Activated CD4-positive, alpha-beta T cell treated with anti-CD3 and anti-CD28 coated beads, Interleukin-2, amount 10 ng/mL, durations not matched to agents 7 days and 5 days (primary cell): ENCODE measurements at regions not wholly inside any gene's neighbourhood (a gene's known extent, or its start where the extent isn't known, plus 50 kb on each side); places are given as distances from the start of the nearest gene placed in this dataset.

ENCODE experiments used
- CTCF ChIA-PET: fragments of 350-600 bp; sonication (Branson Sonifier 250); formaldehyde crosslinking; loops from one replicate; lab custom pipeline; 2021; ENCODE audit warnings: antibody characterized with exemption; lab: Charles Lee
- POLR2A ChIA-PET: fragments of 350-600 bp; sonication (Branson Sonifier 250); formaldehyde crosslinking; loops from one replicate; lab custom pipeline; 2021; ENCODE audit warnings: antibody characterized with exemption; lab: Charles Lee
- DNase-seq: peaks from one replicate; pipeline ENCODE4 v3.0.0-alpha.2; 2020
- H3K27ac Mint-ChIP-seq: one replicate; pipeline ENCODE4 v1.8.0; 2021; ENCODE audit warnings: mild to moderate bottlenecking, moderate library complexity, mixed read lengths
- H3K27me3 Mint-ChIP-seq: one replicate; pipeline ENCODE4 v1.8.0; 2021; ENCODE audit warnings: mixed read lengths
- H3K36me3 Mint-ChIP-seq: one replicate; pipeline ENCODE4 v1.8.0; 2021; ENCODE audit warnings: low read depth, mixed read lengths
- H3K4me1 Mint-ChIP-seq: one replicate; pipeline ENCODE4 v1.8.0; 2021; ENCODE audit warnings: mixed read lengths
- H3K4me3 Mint-ChIP-seq: one replicate; pipeline ENCODE4 v1.8.0; 2021; ENCODE audit warnings: mild to moderate bottlenecking, moderate library complexity, mixed read lengths
- H3K9me3 Mint-ChIP-seq: one replicate; pipeline ENCODE4 v1.8.0; 2021; ENCODE audit warnings: mixed read lengths

- no peaks in the 10 kb centered on the region for H3K27me3 Mint-ChIP-seq
- H3K9me3 Mint-ChIP-seq: peaks cover 28% of the 10 kb centered on the region
- no peak overlapping the region for H3K4me3 Mint-ChIP-seq
- DNase-seq: no peak
- no peaks in the 10 kb centered on the region for H3K36me3 Mint-ChIP-seq
- no peak overlapping the region for H3K27ac Mint-ChIP-seq
- ChIA-PET CTCF (no interaction called here), POLR2A (no interaction called here)
- no peaks in the 10 kb centered on the region for H3K4me1 Mint-ChIP-seq
Measured at GRCh38 chr10:37680243-37680683, 177.1 kb downstream of the ZNF248 start.

GRCh38 chr10:37679465-37679864, 177.9 kb downstream of the ZNF248 start:
- Mint-ChIP-seq H3K9me3 (peaks cover 25% of the 10 kb centered on the region), H3K27me3 (no peaks in the 10 kb centered on the region), H3K27ac (no peak overlapping the region), H3K36me3 (no peaks in the 10 kb centered on the region), H3K4me3 (no peak overlapping the region), H3K4me1 (no peaks in the 10 kb centered on the region)
- CTCF ChIA-PET: no interaction called here
- DNase-seq: no peak
- POLR2A ChIA-PET: no interaction called here

GRCh38 chr10:37675449-37675848, 182.0 kb downstream of the ZNF248 start:
- Mint-ChIP-seq H3K4me3 (no peak overlapping the region), H3K36me3 (no peaks in the 10 kb centered on the region), H3K9me3 (peaks cover 19% of the 10 kb centered on the region), H3K27ac (no peak overlapping the region), H3K4me1 (no peaks in the 10 kb centered on the region), H3K27me3 (no peaks in the 10 kb centered on the region)
- ChIA-PET POLR2A (no interaction called here), CTCF (no interaction called here)
- no peak for DNase-seq

DNA sequence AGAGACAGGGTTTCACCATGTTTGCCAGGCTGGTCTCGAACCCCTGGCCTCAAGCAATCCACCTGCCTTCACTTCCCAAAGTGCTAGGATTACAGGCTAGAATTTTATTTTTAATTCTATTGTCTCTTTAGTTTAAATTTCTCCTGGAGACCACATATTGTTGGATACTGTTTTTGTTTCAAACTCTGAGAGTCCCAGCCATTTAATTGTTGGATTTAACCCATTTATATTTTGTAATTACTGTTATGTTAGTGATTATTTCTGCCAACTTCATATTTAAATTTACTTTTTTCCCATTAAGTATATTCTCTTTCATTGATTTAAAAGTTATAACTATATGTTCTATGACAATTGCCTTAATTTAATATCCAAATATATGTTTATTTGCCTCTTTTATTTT, 185.6 kb downstream of the ZNF248 start:
- H3K4me1 Mint-ChIP-seq: no peaks in the 10 kb centered on the region
- peaks cover 20% of the 10 kb centered on the region for H3K9me3 Mint-ChIP-seq
- no peaks in the 10 kb centered on the region for H3K27me3 Mint-ChIP-seq
- no peaks in the 10 kb centered on the region for H3K36me3 Mint-ChIP-seq
- ChIA-PET POLR2A (no interaction called here), CTCF (no interaction called here)
- no peak overlapping the region for H3K4me3 Mint-ChIP-seq
- no peak for DNase-seq
- no peak overlapping the region for H3K27ac Mint-ChIP-seq

- Mint-ChIP-seq H3K36me3 (no peaks in the 10 kb centered on the region), H3K4me1 (no peaks in the 10 kb centered on the region), H3K27me3 (no peaks in the 10 kb centered on the region), H3K4me3 (no peak overlapping the region), H3K9me3 (peaks cover 29% of the 10 kb centered on the region), H3K27ac (no peak overlapping the region)
- no peak for DNase-seq
- CTCF ChIA-PET: no interaction called here
- POLR2A ChIA-PET: no interaction called here
Measured at GRCh38 chr10:37667736-37668135, 189.7 kb downstream of the ZNF248 start.

GRCh38 chr10:37654466-37654865, 202.9 kb downstream of the ZNF248 start:
- no peak overlapping the region for H3K4me3 Mint-ChIP-seq
- peaks cover 33% of the 10 kb centered on the region for H3K9me3 Mint-ChIP-seq
- H3K4me1 Mint-ChIP-seq: no peaks in the 10 kb centered on the region
- H3K27me3 Mint-ChIP-seq: no peaks in the 10 kb centered on the region
- no peak for DNase-seq
- no peaks in the 10 kb centered on the region for H3K36me3 Mint-ChIP-seq
- CTCF ChIA-PET: no interaction called here
- H3K27ac Mint-ChIP-seq: no peak overlapping the region
- POLR2A ChIA-PET: no interaction called here

- no peak overlapping the region for H3K27ac Mint-ChIP-seq
- POLR2A ChIA-PET: no interaction called here
- no peak for DNase-seq
Measured at GRCh38 chr10:37643187-37643586, 214.2 kb downstream of the ZNF248 start.

DNA sequence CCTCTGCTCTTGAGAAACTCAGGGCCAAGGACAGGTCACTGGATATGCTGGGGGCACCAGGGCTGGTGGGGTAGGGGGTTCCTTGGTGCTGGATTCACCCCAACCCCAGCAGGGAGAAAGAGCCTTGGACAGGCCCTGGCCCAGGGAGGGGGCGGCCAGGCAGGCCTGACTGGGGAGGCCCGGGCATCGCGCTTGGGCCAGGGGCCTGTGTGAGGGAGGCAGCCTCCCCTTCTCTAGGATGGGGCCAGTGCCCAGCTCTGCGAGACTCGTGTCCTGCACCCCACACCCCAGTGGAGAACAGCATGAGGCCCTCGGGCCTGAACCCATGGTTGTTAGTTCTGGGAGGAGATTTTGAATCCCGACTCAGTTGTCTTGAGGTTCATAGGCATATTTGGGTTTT, 217.1 kb downstream of the ZNF248 start:
- Mint-ChIP-seq H3K27me3 (no peaks in the 10 kb centered on the region), H3K27ac (no peak overlapping the region), H3K4me1 (no peaks in the 10 kb centered on the region), H3K4me3 (no peak overlapping the region), H3K9me3 (peaks cover 38% of the 10 kb centered on the region), H3K36me3 (no peaks in the 10 kb centered on the region)
- no peak for DNase-seq
- CTCF ChIA-PET: no interaction called here
- POLR2A ChIA-PET: no interaction called here

More at GRCh38 chr10:37643187-37643586, 214.2 kb downstream of the ZNF248 start:
- Mint-ChIP-seq H3K27me3 (no peaks in the 10 kb centered on the region), H3K36me3 (no peaks in the 10 kb centered on the region), H3K4me1 (no peaks in the 10 kb centered on the region), H3K4me3 (no peak overlapping the region), H3K9me3 (peaks cover 21% of the 10 kb centered on the region)
- CTCF ChIA-PET: no interaction called here

GRCh38 chr10:37639200-37639599, 218.2 kb downstream of the ZNF248 start:
- Mint-ChIP-seq H3K27ac (no peak overlapping the region), H3K4me3 (no peak overlapping the region), H3K36me3 (no peaks in the 10 kb centered on the region), H3K4me1 (no peaks in the 10 kb centered on the region), H3K9me3 (peaks cover 37% of the 10 kb centered on the region), H3K27me3 (no peaks in the 10 kb centered on the region)
- ChIA-PET CTCF (no interaction called here), POLR2A (no interaction called here)
- no peak for DNase-seq

GRCh38 chr10:37638569-37638968, 218.8 kb downstream of the ZNF248 start:
- ChIA-PET CTCF (no interaction called here), POLR2A (no interaction called here)
- no peak overlapping the region for H3K4me3 Mint-ChIP-seq
- no peak overlapping the region for H3K27ac Mint-ChIP-seq
- H3K4me1 Mint-ChIP-seq: no peaks in the 10 kb centered on the region
- no peaks in the 10 kb centered on the region for H3K27me3 Mint-ChIP-seq
- peaks cover 37% of the 10 kb centered on the region for H3K9me3 Mint-ChIP-seq
- DNase-seq: no peak
- no peaks in the 10 kb centered on the region for H3K36me3 Mint-ChIP-seq

GRCh38 chr10:37634351-37634880, 223.0 kb downstream of the ZNF248 start:
- ChIA-PET POLR2A (no interaction called here), CTCF (no interaction called here)
- H3K36me3 Mint-ChIP-seq: no peaks in the 10 kb centered on the region
- peaks cover 36% of the 10 kb centered on the region for H3K9me3 Mint-ChIP-seq
- no peaks in the 10 kb centered on the region for H3K4me1 Mint-ChIP-seq
- DNase-seq: no peak
- no peak overlapping the region for H3K27ac Mint-ChIP-seq
- no peak overlapping the region for H3K4me3 Mint-ChIP-seq
- H3K27me3 Mint-ChIP-seq: no peaks in the 10 kb centered on the region

DNA sequence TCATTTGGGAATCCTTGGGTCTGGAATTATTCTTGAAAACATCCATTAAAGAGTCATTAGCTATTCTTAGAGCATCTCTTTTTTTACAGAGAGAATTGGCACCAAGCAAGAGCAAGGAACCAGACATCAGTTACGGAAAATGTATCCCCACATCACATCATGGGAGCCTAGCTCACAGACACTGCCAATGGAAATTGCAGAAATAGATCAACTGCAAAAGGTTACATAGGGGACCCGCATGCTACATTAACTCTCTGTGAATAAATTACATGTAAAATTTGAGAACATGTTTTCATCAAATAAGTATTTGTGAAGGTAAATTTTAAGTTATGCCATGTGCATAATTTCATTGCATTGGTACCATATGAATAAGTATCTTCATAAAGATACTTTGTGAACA, 224.8 kb downstream of the ZNF248 start:
- Mint-ChIP-seq H3K4me1 (no peaks in the 10 kb centered on the region), H3K27ac (no peak overlapping the region), H3K9me3 (peaks cover 27% of the 10 kb centered on the region), H3K27me3 (no peaks in the 10 kb centered on the region), H3K4me3 (no peak overlapping the region), H3K36me3 (no peaks in the 10 kb centered on the region)
- POLR2A ChIA-PET: no interaction called here
- CTCF ChIA-PET: no interaction called here
- DNase-seq: no peak

DNA sequence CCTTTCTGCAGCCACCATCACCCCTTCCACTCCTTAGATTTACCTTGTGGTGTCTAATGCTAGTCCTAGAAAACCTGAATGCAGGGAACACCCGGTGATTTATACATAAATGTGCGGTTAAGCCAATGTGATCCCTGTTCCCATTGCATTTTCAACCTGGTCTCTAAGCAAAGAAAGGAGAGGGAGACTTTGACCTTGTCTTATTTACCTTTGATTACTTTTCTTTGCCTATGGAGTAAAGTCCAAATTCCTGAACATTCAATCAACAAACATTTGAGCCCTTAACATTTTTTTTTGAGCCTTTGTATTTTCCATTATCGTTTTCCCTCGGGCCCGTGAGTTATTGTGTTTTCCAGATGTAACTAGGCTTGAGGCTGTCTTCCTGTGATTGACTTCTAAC, 233.9 kb downstream of the ZNF248 start:
- H3K27me3 Mint-ChIP-seq: no peaks in the 10 kb centered on the region
- CTCF ChIA-PET: no interaction called here

GRCh38 chr10:37619336-37619735, 238.1 kb downstream of the ZNF248 start:
- H3K27ac Mint-ChIP-seq: no peak overlapping the region
- ChIA-PET CTCF (no interaction called here), POLR2A (no interaction called here)
- H3K36me3 Mint-ChIP-seq: no peaks in the 10 kb centered on the region
- H3K4me3 Mint-ChIP-seq: no peak overlapping the region
- no peak for DNase-seq
- H3K9me3 Mint-ChIP-seq: peaks cover 21% of the 10 kb centered on the region
- H3K27me3 Mint-ChIP-seq: no peaks in the 10 kb centered on the region
- no peaks in the 10 kb centered on the region for H3K4me1 Mint-ChIP-seq

More for the DNA sequence above, 233.9 kb downstream of the ZNF248 start:
- H3K36me3 Mint-ChIP-seq: no peaks in the 10 kb centered on the region
- POLR2A ChIA-PET: no interaction called here
- no peak overlapping the region for H3K4me3 Mint-ChIP-seq
- peaks cover 24% of the 10 kb centered on the region for H3K9me3 Mint-ChIP-seq
- no peak for DNase-seq
- no peak overlapping the region for H3K27ac Mint-ChIP-seq
- no peaks in the 10 kb centered on the region for H3K4me1 Mint-ChIP-seq
